ENCODE measurements at regions not wholly inside any gene's neighbourhood (a gene's known extent, or its start where the extent isn't known, plus 50 kb on each side); places are given as distances from the start of the nearest gene placed in this dataset.
"Not testable (repeated sequence)": the region's sequence is repeated elsewhere in the genome, so short reads cannot be mapped to it uniquely, and the experiment has no call there.

- no peak for DNase-seq
Measured at GRCh38 chr3:107468782-107469181, 54.0 kb upstream of the BBX start.

GRCh38 chr3:107470496-107470895 is 52.3 kb upstream of the BBX start:
- not testable (repeated sequence) for DNase-seq
